ENCODE measurements at regions not wholly inside any gene's neighbourhood (a gene's known extent, or its start where the extent isn't known, plus 50 kb on each side); places are given as distances from the start of the nearest gene placed in this dataset.

DNA sequence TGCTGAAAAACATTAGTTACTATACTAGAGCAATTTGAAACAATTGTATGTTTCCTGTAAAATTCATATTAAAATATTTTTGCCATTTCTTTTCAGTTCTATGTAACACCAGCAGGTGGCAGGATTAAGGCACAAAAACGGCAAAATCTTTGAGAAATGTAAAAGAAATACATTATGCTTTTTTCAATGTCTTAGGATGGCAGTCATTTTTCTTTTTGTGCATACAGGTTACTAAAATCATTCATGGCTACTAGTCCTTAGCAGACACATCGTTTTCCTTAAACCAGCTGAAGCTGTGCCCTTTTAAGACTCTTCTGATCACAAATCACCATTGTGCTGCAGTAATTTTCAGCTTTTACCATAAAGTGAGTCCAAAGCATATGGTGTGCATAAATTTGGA is 800.7 kb upstream of the SLITRK5 start:
- TF ChIP-seq GATA2 (IDR thresholded peaks at IDR 0.05; ENCODE audit: insufficient read depth, insufficient read length, low read depth, low read length): no peak
- no peak for TF ChIP-seq EZH2 (IDR thresholded peaks at IDR 0.05; ENCODE audit: borderline replicate concordance, low read depth, low read length, severe bottlenecking)
